Esophagus muscularis mucosa (tissue), 3 donors: ENCODE measurements at regions not wholly inside any gene's neighbourhood (a gene's known extent, or its start where the extent isn't known, plus 50 kb on each side); places are given as distances from the start of the nearest gene placed in this dataset.
"Not testable (repeated sequence)": the region's sequence is repeated elsewhere in the genome, so short reads cannot be mapped to it uniquely, and the experiment has no call there.

Experiments used
- POLR2A ChIP-seq: fragments of 450-650 bp; IDR thresholded peaks from one replicate; pipeline ENCODE4 v1.6.1; 2017; ENCODE audit warnings: antibody characterized with exemption, moderate library complexity, mild to moderate bottlenecking, low read depth
- TF ChIP-seq, protein P1 (sequence below), 3 experiments: fragments of 200-600 bp in 2 of 3; fragments of 450-650 bp in 1 of 3; sonication (generic) in 2 of 3; IDR thresholded peaks; one replicate each; pipeline ENCODE4 v1.5.1; 2017 to 2019; ENCODE audit warnings: antibody characterized with exemption in 3 of 3, mild to moderate bottlenecking in 2 of 3, moderate library complexity in 1 of 3

DNA sequence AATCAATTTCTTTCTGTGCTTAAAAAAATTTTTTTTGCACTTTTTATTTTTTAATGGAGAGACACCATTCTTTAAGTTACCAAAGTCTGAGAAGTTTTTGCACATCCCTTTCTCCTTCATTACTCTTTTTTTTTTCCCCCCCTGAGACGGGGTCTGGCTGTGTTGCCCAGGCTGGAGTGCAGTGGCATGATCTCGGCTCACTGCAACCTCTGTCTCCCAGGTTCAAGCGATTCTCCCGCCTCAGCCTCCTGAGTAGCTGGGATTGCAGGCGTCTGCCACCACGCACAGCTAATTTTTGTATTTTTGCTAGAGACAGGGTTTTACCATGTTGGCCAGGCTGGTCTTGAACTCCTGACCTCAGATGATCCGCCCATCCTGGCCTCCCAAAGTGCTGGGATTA is 104.3 kb downstream of the UTRN start:
- TF ChIP-seq, protein P1, sequence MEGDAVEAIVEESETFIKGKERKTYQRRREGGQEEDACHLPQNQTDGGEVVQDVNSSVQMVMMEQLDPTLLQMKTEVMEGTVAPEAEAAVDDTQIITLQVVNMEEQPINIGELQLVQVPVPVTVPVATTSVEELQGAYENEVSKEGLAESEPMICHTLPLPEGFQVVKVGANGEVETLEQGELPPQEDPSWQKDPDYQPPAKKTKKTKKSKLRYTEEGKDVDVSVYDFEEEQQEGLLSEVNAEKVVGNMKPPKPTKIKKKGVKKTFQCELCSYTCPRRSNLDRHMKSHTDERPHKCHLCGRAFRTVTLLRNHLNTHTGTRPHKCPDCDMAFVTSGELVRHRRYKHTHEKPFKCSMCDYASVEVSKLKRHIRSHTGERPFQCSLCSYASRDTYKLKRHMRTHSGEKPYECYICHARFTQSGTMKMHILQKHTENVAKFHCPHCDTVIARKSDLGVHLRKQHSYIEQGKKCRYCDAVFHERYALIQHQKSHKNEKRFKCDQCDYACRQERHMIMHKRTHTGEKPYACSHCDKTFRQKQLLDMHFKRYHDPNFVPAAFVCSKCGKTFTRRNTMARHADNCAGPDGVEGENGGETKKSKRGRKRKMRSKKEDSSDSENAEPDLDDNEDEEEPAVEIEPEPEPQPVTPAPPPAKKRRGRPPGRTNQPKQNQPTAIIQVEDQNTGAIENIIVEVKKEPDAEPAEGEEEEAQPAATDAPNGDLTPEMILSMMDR (IDR thresholded peaks at IDR 0.05): not testable (repeated sequence)
- TF ChIP-seq POLR2A: not testable (repeated sequence)
